GM12878 (cell line): ENCODE measurements at regions not wholly inside any gene's neighbourhood (a gene's known extent, or its start where the extent isn't known, plus 50 kb on each side); places are given as distances from the start of the nearest gene placed in this dataset.

Experiments
- ATAC-seq: fragments of 200-7000 bp; cut with Tn5 transposase; 3 replicates; pipeline ENCODE4 v1.9.1; 2020; ENCODE audit warnings: mild to moderate bottlenecking, moderate library complexity
- BruUV-seq: library from RNA; stranded (reverse); fragments of 400-500 nt; replicated peaks from 2 replicates; lab custom pipeline; 2021; lab: Mats Ljungman, UMichigan
- CTCF ChIA-PET: fragments of 300-600 bp; sonication (Branson Sonifier 250); formaldehyde crosslinking; extraction: SDS; loops from one replicate; lab custom pipeline; 2021; ENCODE audit warnings: inconsistent platforms; lab: Yijun Ruan, JAX
- POLR2A ChIA-PET: fragments of 350-600 bp; formaldehyde crosslinking; extraction: SDS; loops from one replicate; lab custom pipeline; 2021; ENCODE audit warnings: inconsistent platforms; lab: Charles Lee
- RAD21 ChIA-PET: fragments of 300-600 bp; sonication (Branson Sonifier 250); formaldehyde crosslinking; loops from one replicate; lab custom pipeline; 2023; ENCODE audit warnings: antibody characterized with exemption; ENCODE audit not compliant: unreplicated experiment; lab: Charles Lee
- SMC1A ChIA-PET: fragments of 300-600 bp; sonication (Branson Sonifier 250); formaldehyde crosslinking; loops from one replicate; lab custom pipeline; 2023; ENCODE audit not compliant: unreplicated experiment, uncharacterized antibody; lab: Charles Lee
- DNase-seq: peaks from one replicate; pipeline ENCODE4 v3.0.0-alpha.2; 2011; ENCODE audit warnings: low read depth, low spot score
- FAIRE-seq: peaks from 3 replicates; lab custom pipeline; 2011; peaks lifted over from hg19 to GRCh38; lab: Jason Lieb, UNC
- H2AFZ ChIP-seq: 2 replicates; pipeline ENCODE4 v1.6.0; 2011; ENCODE audit warnings: low read depth, low read length, control low read depth; ENCODE audit not compliant: control insufficient read depth
- H3K27ac ChIP-seq: 2 replicates; pipeline ENCODE4 v1.5.1; 2011; ENCODE audit warnings: control low read depth; ENCODE audit not compliant: control insufficient read depth, insufficient read depth
- H3K27me3 ChIP-seq, 2 experiments: replicated peaks in 1 of 2; 2 replicates each; pipeline versions ENCODE4 v1.6.0 to v1.6.1; 2011; ENCODE audit warnings: low read length in 1 of 2; ENCODE audit not compliant: control insufficient read depth in 2 of 2, insufficient read depth in 2 of 2
- H3K36me3 ChIP-seq, 2 experiments: 2 replicates each; pipeline ENCODE4 v1.5.1; 2011; ENCODE audit warnings: low read length in 1 of 2; ENCODE audit not compliant: control insufficient read depth in 2 of 2, insufficient read depth in 2 of 2
- H3K4me1 ChIP-seq: 2 replicates; pipeline ENCODE4 v1.6.1; 2011; ENCODE audit warnings: mild to moderate bottlenecking, low read length, moderate library complexity, mixed read lengths; ENCODE audit not compliant: control insufficient read depth, insufficient read depth
- H3K4me2 ChIP-seq: 2 replicates; pipeline ENCODE4 v1.6.0; 2011; ENCODE audit warnings: control low read depth; ENCODE audit not compliant: control insufficient read depth, insufficient read depth
- H3K4me3 ChIP-seq: fragments of 200-600 bp; sonication (generic); 2 replicates; pipeline ENCODE4 v1.5.1; 2016
- H3K79me2 ChIP-seq: 2 replicates; pipeline ENCODE4 v1.6.0; 2011; ENCODE audit warnings: low read length; ENCODE audit not compliant: control insufficient read depth, insufficient read depth
- H3K9ac ChIP-seq: 2 replicates; pipeline ENCODE4 v1.8.0; 2011; ENCODE audit warnings: low read length, control low read depth, mixed read lengths; ENCODE audit not compliant: control insufficient read depth, insufficient read depth
- H3K9me3 ChIP-seq: replicated peaks from 3 replicates; pipeline ENCODE4 v1.5.1; 2011; ENCODE audit warnings: mild to moderate bottlenecking, low read length; ENCODE audit not compliant: control insufficient read depth, insufficient read depth
- H4K20me1 ChIP-seq: 2 replicates; pipeline ENCODE4 v1.6.0; 2011; ENCODE audit not compliant: control insufficient read depth, insufficient read depth
- CBX3 ChIP-seq: fragments of 200-600 bp; sonication (generic); IDR thresholded peaks from 2 replicates; pipeline ENCODE4 v1.6.1; 2016; ENCODE audit warnings: low read depth, borderline replicate concordance
- CBX5 ChIP-seq: sonication (generic); IDR thresholded peaks from 2 replicates; pipeline ENCODE4 v1.6.1; 2016; ENCODE audit warnings: low read depth, moderate library complexity, mild to moderate bottlenecking, inconsistent platforms
- CEBPB ChIP-seq, 2 experiments: fragments of 150-350 bp in 1 of 2; IDR thresholded peaks; 2 replicates each; pipeline ENCODE4 v1.6.1; 2012 to 2014; ENCODE audit warnings: low read depth in 2 of 2, low read length in 2 of 2, borderline replicate concordance in 1 of 2, inconsistent platforms in 1 of 2
- DPF2 ChIP-seq: fragments of 450-650 bp; IDR thresholded peaks from 2 replicates; pipeline ENCODE4 v1.6.1; 2017; ENCODE audit warnings: mild to moderate bottlenecking
- EED ChIP-seq: sonication (generic); IDR thresholded peaks from 2 replicates; pipeline ENCODE4 v1.6.1; 2016; ENCODE audit warnings: antibody characterized with exemption, low read depth
- ETV6 ChIP-seq, 2 experiments: fragments of 450-650 bp in 1 of 2; IDR thresholded peaks in 1 of 2; conservative IDR thresholded peaks in 1 of 2; 2 replicates each; pipeline ENCODE4 v1.6.1; 2014; ENCODE audit warnings: antibody characterized with exemption in 1 of 2, borderline replicate concordance in 1 of 2, low read depth in 1 of 2, mild to moderate bottlenecking in 1 of 2, moderate library complexity in 1 of 2
- HDGF ChIP-seq: fragments of 450-650 bp; IDR thresholded peaks from 2 replicates; pipeline ENCODE4 v1.6.1; 2016; ENCODE audit warnings: antibody characterized with exemption
- MEF2A ChIP-seq: IDR thresholded peaks from 2 replicates; pipeline ENCODE4 v1.6.1; 2011; ENCODE audit warnings: low read depth, mild to moderate bottlenecking, low read length, moderate library complexity; ENCODE audit not compliant: insufficient read depth
- MTA3 ChIP-seq: IDR thresholded peaks from 2 replicates; pipeline ENCODE4 v1.6.1; 2012; ENCODE audit warnings: low read length, inconsistent platforms, borderline replicate concordance
- RCOR1 ChIP-seq: conservative IDR thresholded peaks from 2 replicates; pipeline ENCODE4 v1.6.1; 2012; ENCODE audit warnings: low read depth, low read length, improper control_type of control experiment
- RFX5 ChIP-seq: IDR thresholded peaks from 2 replicates; pipeline ENCODE4 v1.6.1; 2011; ENCODE audit warnings: low read depth, low read length, improper control_type of control experiment
- USF2 ChIP-seq: IDR thresholded peaks from 2 replicates; pipeline ENCODE4 v1.6.1; 2011; ENCODE audit warnings: low read depth, low read length, improper control_type of control experiment, borderline replicate concordance
- ZNF622 ChIP-seq: fragments of 450-650 bp; IDR thresholded peaks from 2 replicates; pipeline ENCODE4 v1.6.1; 2017; ENCODE audit warnings: mild to moderate bottlenecking, inconsistent platforms
- ZSCAN29 ChIP-seq: fragments of 450-650 bp; IDR thresholded peaks from 2 replicates; pipeline ENCODE4 v1.6.1; 2017; ENCODE audit warnings: mild to moderate bottlenecking, moderate library complexity
- WGBS: methylation state at CpG from one replicate; pipeline ENCODE4 v1.1.6; 2016; ENCODE audit warnings: low lambda C conversion rate; ENCODE audit not compliant: insufficient replicate concordance, insufficient coverage; ENCODE audit errors: missing lambda C conversion rate; 5-methylcytosine and 5-hydroxymethylcytosine counted together
- in situ Hi-C: fragments of 300-500 bp; cut with MboI; formaldehyde crosslinking; loops from 9 replicates; pipeline ENCODE4 v1.14.3; 2018; ENCODE audit warnings: mixed read lengths
- intact Hi-C: fragments of 100-400 bp; cut with micrococcal nuclease; formaldehyde crosslinking; loops from one replicate; pipeline ENCODE4 v1.14.2; 2022; ENCODE audit not compliant: unreplicated experiment
- TF ChIP-seq, protein P1 (sequence below): fragments of 450-650 bp; IDR thresholded peaks from 2 replicates; pipeline ENCODE4 v1.6.1; 2017; ENCODE audit warnings: antibody characterized with exemption, mild to moderate bottlenecking, moderate library complexity
- TF ChIP-seq, protein P2 (sequence below): fragments of 450-650 bp; IDR thresholded peaks from 2 replicates; pipeline ENCODE4 v1.6.1; 2016; ENCODE audit warnings: mild to moderate bottlenecking

DNA sequence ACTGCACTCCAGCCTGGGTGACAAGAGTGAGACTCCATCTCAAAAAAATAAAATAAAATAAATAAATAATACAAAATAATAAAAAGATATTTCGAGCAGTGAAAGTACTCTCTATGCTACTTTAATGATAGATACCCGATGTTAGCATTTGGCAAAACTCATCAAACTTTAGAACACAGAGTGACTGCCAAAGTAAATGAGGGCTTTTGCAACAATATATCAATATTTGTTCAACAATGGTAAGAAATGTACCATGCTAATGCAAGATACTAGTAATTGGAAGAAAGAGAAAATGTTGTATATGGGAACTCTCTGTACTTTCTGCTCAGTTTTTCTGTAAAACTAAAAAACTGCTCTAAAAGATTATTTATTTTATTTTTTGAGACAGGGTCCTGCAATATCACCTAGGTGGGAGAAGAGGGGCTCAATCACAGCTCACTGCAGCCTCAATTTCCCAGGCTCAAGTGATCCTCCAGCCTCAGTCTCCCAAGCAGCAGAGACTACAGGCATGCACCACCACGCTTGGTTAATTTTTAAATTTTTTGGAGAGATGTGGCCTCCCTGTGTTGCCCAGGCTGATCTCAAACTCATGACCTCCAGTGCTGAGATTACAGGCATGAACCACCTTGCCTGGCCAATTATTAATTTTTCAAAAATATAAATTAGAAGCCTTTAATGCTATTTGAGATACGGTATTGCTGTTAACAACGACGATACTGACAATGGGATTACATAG is 650.5 kb upstream of the NR2F2 start:
- no peak for FAIRE-seq
- no peaks in the 10 kb centered on the region; the same call in 2 of the 3 replicates for H3K9me3 ChIP-seq
- TF ChIP-seq CBX3 (no peak), EED (no peak), CEBPB (IDR thresholded peaks at IDR 0.05; ENCODE audit: borderline replicate concordance in 1 of 2, low read depth in 2 of 2, low read length in 2 of 2) (no peak), CBX5 (no peak), RFX5 (no peak), HDGF (no peak), ZSCAN29 (no peak), RCOR1 (no peak), MTA3 (no peak), ETV6 (conservative IDR thresholded peaks at IDR 0.05 in 1 of 2, IDR thresholded peaks at IDR 0.05 in 1 of 2; ENCODE audit: borderline replicate concordance in 1 of 2, low read depth in 1 of 2) (no peak), MEF2A (no peak), DPF2 (no peak), ZNF622 (no peak), USF2 (no peak)
- TF ChIP-seq, protein P1, sequence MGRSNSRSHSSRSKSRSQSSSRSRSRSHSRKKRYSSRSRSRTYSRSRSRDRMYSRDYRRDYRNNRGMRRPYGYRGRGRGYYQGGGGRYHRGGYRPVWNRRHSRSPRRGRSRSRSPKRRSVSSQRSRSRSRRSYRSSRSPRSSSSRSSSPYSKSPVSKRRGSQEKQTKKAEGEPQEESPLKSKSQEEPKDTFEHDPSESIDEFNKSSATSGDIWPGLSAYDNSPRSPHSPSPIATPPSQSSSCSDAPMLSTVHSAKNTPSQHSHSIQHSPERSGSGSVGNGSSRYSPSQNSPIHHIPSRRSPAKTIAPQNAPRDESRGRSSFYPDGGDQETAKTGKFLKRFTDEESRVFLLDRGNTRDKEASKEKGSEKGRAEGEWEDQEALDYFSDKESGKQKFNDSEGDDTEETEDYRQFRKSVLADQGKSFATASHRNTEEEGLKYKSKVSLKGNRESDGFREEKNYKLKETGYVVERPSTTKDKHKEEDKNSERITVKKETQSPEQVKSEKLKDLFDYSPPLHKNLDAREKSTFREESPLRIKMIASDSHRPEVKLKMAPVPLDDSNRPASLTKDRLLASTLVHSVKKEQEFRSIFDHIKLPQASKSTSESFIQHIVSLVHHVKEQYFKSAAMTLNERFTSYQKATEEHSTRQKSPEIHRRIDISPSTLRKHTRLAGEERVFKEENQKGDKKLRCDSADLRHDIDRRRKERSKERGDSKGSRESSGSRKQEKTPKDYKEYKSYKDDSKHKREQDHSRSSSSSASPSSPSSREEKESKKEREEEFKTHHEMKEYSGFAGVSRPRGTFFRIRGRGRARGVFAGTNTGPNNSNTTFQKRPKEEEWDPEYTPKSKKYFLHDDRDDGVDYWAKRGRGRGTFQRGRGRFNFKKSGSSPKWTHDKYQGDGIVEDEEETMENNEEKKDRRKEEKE: no peak
- TF ChIP-seq, protein P2, sequence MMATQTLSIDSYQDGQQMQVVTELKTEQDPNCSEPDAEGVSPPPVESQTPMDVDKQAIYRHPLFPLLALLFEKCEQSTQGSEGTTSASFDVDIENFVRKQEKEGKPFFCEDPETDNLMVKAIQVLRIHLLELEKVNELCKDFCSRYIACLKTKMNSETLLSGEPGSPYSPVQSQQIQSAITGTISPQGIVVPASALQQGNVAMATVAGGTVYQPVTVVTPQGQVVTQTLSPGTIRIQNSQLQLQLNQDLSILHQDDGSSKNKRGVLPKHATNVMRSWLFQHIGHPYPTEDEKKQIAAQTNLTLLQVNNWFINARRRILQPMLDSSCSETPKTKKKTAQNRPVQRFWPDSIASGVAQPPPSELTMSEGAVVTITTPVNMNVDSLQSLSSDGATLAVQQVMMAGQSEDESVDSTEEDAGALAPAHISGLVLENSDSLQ: no peak

More for the DNA sequence above, 650.5 kb upstream of the NR2F2 start:
- H3K79me2 ChIP-seq: no peaks in the 10 kb centered on the region
- intact Hi-C loops: no loop called here
- in situ Hi-C loops: no loop called here
- 52% methylated on average over 6 of the region's 6 CpGs for WGBS
- H3K4me3 ChIP-seq: no peak overlapping the region
- SMC1A ChIA-PET: interaction anchor here (0.5 to 1.4 kb wide), 3 partner anchors 11 to 148 kb away, joined by 3 to 5 read pairs (median 3); no protein-coding TSS in a partner anchor
- no TSS peak for BruUV-seq
- no peaks in the 10 kb centered on the region for H3K4me1 ChIP-seq
- no peak overlapping the region for H3K9ac ChIP-seq
- no peaks in the 10 kb centered on the region for H3K27me3 ChIP-seq
- DNase-seq: no peak
- RAD21 ChIA-PET: no interaction called here
- ATAC-seq: no peak
- CTCF ChIA-PET: interaction anchor here (0.7 kb wide), 1 partner anchor 21 kb away, joined by 3 read pairs; no protein-coding TSS in a partner anchor
- no peak overlapping the region for H3K27ac ChIP-seq
- H3K4me2 ChIP-seq: no peak overlapping the region
- no peaks in the 10 kb centered on the region for H3K36me3 ChIP-seq
- H4K20me1 ChIP-seq: no peaks in the 10 kb centered on the region
- POLR2A ChIA-PET: no interaction called here
- H2AFZ ChIP-seq: no peak overlapping the region
